HG02870 (cell line): ENCODE measurements at regions not wholly inside any gene's neighbourhood (a gene's known extent, or its start where the extent isn't known, plus 50 kb on each side); places are given as distances from the start of the nearest gene placed in this dataset.
"Not testable (repeated sequence)": the region's sequence is repeated elsewhere in the genome, so short reads cannot be mapped to it uniquely, and the experiment has no call there.

Source experiments
- ATAC-seq: cut with Tn5 transposase; IDR thresholded peaks from one replicate; pipeline ENCODE4 v1.9.1; 2021; ENCODE audit warnings: mild to moderate bottlenecking, moderate library complexity; ENCODE audit not compliant: unreplicated experiment

DNA sequence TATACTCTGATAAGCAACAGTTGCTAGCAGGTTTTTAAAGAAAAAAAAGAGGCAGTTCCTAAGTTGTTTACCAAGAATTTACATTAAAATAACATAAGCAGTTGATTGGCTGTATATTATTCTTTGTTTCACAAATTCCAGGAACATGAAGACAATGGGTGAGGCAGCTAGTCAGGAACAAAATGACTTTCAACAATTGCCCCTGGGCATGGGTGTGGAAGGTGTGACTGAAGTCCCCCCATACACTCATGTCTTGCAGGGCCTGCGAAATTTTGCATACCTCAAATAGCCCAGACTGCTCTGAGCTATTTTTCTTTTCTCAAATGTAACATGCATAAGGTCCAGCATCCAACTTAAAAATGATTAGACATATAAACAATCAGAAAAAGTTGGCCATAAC is 267.2 kb upstream of the DIO3 start:
- ATAC-seq = no peak

DNA sequence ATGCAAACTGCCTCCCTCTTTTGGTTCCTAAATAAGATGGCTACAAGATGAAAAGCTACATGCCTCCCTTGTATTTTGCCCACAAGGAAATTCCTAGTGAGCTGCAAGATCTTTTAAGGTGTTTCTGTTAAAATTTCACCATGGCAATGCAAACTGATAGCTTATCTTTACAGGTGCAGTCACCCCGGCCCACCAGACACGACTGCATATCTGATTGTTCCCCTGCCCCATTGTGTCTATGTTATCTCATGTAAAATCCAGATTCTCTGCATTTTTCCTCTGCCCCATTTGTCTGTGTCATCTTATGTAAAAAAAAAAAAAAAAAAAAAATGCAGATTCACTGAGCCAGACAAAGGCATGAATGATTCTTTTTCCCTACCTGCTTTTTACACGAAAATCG is 261.5 kb upstream of the DIO3 start:
- ATAC-seq = not testable (repeated sequence)

- ATAC-seq = no peak
These were observed 260.3 kb upstream of the DIO3 start for GRCh38 chr14:101301011-101301410.

GRCh38 chr14:101307162-101307561 is 254.1 kb upstream of the DIO3 start:
- ATAC-seq = not testable (repeated sequence)

GRCh38 chr14:101311186-101311585 is 250.1 kb upstream of the DIO3 start:
- ATAC-seq = not testable (repeated sequence)

GRCh38 chr14:101313268-101313667 is 248.0 kb upstream of the DIO3 start:
- no peak for ATAC-seq

DNA sequence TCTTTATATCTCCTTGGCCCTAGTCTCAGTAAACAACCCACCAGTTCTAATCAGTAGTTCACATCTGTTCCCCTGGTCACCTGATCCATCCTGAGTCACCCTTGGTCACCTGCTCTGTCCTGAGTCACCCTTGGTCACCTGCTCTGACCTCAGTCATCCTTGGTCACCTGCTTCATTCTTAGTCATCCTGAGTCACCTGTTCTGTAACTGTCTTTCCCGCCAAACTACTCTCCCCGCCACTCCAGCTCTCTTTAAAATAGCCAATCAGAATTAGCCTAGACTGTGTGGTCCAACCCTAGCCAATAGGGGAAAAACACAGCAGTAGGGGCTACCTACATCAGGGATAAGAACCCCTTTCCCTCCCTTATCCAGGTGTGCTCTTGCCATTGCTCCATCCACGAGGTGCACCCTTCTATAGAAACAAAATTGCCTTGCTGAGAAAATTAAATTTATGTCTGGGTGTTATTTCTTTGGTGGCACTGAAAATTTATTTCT is 245.4 kb upstream of the DIO3 start:
- ATAC-seq = no peak

GRCh38 chr14:101318271-101318670 is 243.0 kb upstream of the DIO3 start:
- ATAC-seq = no peak

GRCh38 chr14:101320396-101320795 is 240.9 kb upstream of the DIO3 start:
- ATAC-seq = no peak

GRCh38 chr14:101322223-101322622 is 239.1 kb upstream of the DIO3 start:
- ATAC-seq = no peak

DNA sequence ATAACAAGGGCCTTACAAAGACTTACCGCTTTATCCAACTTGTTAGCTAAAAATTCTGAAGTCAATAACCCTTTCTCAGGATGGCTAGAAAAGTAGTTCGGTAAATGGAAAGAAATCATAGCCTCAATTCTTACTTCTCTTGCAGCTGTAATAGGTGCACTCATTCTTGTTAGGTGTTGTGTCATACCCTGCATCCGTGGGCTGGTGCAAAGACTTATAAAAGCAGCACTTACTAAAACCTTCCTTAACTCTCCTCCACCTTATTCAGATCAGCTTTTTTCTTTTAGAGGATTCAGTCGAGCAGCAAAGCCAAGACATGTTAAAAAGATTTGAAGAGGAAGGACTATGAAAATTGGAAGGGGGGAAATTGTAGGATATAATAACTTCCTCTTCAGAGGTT is 238.2 kb upstream of the DIO3 start:
- no peak for ATAC-seq

DNA sequence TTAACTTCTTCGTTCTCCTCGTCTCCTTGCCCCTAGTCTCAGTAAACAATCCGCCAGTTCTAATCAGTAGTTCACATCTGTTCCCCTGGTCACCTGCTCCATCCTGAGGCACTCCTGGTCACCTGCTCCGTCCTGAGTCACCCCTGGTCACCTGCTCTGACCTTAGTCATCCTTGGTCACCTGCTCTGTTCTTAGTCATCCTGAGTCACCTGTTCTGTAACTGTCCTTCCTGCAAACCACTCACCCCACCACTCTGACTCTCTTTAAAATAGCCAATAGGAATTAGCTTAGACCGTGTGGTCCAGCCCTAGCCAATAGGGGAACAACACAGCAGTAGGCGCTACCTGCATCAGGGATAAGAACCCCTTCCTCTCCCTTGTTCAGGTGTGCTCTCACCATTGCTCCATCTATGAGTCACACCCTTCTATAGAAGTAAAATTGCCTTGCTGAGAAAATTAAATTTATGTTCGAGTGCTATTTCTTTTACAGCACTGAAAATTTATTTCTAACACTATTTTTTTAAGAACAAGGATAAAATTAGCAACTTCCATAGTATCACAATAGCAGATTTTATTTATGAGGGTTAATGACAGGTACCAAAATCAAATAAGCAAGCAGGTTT is 237.6 kb upstream of the DIO3 start:
- not testable (repeated sequence) for ATAC-seq

GRCh38 chr14:101325319-101325718 is 236.0 kb upstream of the DIO3 start:
- no peak for ATAC-seq

DNA sequence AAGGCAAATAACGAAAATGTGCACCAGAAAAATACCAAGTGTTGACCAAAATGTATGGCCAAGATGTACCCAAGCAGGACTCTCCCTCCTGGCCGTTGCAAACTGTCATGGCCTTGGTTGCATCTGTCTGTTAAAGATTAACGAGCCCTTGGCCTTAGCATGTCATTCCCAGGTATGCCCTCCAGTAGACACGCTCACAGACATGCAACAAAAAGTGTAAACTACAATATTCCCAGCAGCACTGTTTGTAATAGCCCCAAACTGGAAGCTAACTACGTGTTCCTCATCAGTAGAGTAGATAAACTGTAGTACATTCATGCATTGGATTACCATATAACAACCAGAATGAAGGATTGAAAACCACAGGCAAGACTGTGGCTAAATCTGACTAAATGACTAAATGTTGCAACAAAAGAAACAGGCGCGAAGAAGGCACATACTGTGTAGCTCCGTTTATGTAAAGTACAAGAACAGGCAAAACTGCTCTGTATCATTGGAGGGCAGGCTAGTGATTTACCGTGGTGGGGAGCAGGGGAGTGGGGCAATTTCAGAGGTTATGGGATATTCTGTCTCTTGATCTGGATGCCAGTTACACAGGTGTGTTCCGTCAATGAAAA is 232.8 kb upstream of the DIO3 start:
- ATAC-seq = no peak

- no peak for ATAC-seq
These were observed 230.7 kb upstream of the DIO3 start for GRCh38 chr14:101330416-101331140.

DNA sequence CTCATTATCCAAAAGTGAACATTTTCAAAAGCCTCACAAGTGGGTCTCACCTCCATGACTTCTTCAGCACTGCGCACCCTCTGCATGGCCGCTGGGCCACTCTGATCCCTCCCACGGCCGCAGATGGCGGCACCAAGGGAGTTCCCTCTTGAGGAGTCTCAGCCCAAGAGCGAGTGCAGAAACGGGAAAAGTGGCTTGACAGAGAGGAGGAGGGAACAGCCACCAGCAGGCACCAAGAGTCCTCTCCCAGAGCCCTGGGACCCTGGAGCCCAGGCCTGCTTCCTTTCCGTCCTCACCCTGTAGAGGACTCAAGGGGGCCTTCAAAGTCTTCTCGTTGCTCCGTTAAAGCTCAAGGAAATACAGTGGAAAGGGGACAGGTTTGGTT is 230.2 kb upstream of the DIO3 start:
- ATAC-seq = no peak

DNA sequence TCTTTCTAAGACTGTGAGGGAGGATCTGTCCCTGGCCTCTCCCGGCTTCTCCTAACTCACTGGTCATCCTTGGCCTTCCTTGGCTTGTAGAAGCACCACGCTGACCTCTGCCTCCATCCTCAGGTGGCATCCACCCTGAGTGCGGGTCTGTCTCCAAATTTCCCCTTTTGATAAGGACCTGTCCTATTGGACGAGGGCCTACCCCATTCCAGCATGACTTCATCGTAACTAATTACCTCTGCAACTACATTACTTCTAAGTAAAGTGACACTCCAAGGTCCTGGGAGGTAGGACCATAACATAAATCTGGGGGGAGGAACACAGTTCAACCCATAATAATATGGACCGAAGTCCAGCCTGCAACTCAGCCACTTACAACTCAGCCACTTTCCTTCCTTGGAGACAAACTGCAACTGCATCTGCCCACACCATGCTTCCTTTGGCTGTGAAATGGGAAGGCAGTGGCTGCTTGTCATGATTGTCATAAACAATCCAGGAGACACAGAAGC is 229.6 kb upstream of the DIO3 start:
- no peak for ATAC-seq

GRCh38 chr14:101332281-101332680 is 229.0 kb upstream of the DIO3 start:
- no peak for ATAC-seq

DNA sequence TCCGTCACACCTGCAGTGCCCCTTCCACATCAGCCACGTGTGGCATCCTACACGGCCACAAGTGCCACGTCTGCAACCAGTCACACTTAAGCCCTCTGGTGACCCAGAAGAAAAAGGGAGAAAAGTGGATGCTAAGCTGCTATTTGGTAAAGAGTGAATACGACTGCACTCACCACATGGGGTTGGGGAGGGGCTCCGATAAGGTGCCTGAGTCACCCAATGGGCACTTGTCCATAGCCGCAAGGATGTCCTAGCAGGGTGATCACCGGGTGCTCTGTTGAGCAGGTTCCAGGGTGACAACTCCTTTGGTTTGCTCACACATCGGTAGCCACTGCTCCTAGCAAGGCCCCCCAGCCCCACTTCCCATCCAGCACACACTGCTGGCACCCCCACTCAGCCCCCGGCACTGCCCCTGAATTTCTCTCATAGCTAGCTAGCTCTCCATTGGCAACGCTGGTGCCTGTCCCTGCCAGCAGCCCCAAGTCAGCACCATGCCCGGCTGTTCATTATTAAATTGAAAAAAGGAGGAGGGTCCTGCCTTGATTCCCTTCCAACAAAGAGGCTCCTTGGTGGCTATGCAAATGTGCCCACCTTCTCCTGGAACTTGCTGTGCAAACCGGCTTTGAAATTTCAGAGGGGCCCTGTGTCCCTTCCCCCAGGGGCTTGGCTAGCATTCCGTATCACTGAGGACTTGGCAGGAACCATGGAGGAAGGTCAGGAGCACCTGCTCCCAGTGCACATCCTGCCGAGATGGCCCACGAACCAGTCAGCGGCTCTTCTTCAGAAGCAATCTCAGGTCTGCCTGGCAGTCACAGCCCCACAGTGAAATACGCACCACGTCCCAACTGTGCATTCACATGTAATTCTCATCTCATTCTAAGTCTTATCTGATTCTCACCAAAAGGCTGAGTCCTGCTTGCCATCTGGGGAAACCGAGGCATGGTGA is 227.7 kb upstream of the DIO3 start:
- ATAC-seq = no peak

DNA sequence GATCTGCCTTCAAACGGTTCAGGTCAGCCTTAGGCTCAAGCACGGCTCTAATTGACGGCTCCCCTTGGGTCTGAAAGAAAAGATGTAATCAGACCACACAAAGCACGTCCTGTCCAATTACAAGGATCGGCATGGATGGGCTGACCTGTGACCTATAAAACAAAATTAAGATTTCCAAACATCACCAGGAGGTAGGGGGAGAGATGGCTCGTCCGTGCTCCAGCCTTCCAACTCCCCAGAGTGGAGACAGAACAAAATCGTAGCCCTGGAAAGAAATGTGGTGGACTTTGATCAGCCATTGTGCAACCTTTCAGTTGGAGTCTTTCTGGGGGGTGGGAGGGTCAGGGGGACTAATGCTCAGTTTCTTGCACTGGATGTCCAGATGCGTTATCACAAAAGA is 226.6 kb upstream of the DIO3 start:
- no peak for ATAC-seq
